DND-41 (cell line): ENCODE measurements at regions not wholly inside any gene's neighbourhood (a gene's known extent, or its start where the extent isn't known, plus 50 kb on each side); places are given as distances from the start of the nearest gene placed in this dataset.

ENCODE experiments used
- ATAC-seq: fragments of 200-7000 bp; cut with Tn5 transposase; 3 replicates; pipeline ENCODE4 v1.9.1; 2021; ENCODE audit warnings: low read depth; ENCODE audit not compliant: insufficient read depth
- DNase-seq: peaks from one replicate; pipeline ENCODE4 v3.0.0-alpha.2; 2020
- H2AFZ ChIP-seq: 2 replicates; pipeline ENCODE4 v1.6.0; 2012; ENCODE audit warnings: low read depth, low read length
- H3K27ac ChIP-seq: 2 replicates; pipeline ENCODE4 v1.5.1; 2012; ENCODE audit warnings: low read length, inconsistent platforms
- H3K27me3 ChIP-seq: fragments of 200-600 bp; sonication (generic); 2 replicates; pipeline ENCODE4 v1.6.0; 2012; ENCODE audit warnings: low read length, mild to moderate bottlenecking, inconsistent platforms; ENCODE audit not compliant: insufficient read depth, poor library complexity
- H3K36me3 ChIP-seq: 2 replicates; pipeline ENCODE4 v1.5.1; 2012; ENCODE audit warnings: low read length, inconsistent platforms; ENCODE audit not compliant: insufficient read depth
- H3K4me1 ChIP-seq: 2 replicates; pipeline ENCODE4 v1.5.1; 2012; ENCODE audit warnings: mild to moderate bottlenecking, low read length; ENCODE audit not compliant: insufficient read depth
- H3K4me2 ChIP-seq: 2 replicates; pipeline ENCODE4 v1.6.0; 2012; ENCODE audit warnings: mild to moderate bottlenecking, moderate library complexity, low read length, inconsistent platforms; ENCODE audit not compliant: insufficient read depth
- H3K4me3 ChIP-seq, 2 experiments: fragments of 200-600 bp in 1 of 2; shearing (Covaris generic) in 1 of 2; 2 replicates each; pipeline ENCODE4 v1.5.1; 2012 to 2016; ENCODE audit warnings: inconsistent platforms in 2 of 2, low read length in 2 of 2, mild to moderate bottlenecking in 2 of 2, low read depth in 1 of 2, moderate library complexity in 1 of 2
- H3K79me2 ChIP-seq: 2 replicates; pipeline ENCODE4 v1.6.0; 2012; ENCODE audit warnings: low read length, inconsistent platforms; ENCODE audit not compliant: insufficient read depth
- H3K9ac ChIP-seq: 2 replicates; pipeline ENCODE4 v1.6.0; 2012; ENCODE audit warnings: low read depth, mild to moderate bottlenecking, inconsistent platforms, low read length, moderate library complexity
- H3K9me3 ChIP-seq: 2 replicates; pipeline ENCODE4 v1.5.1; 2012; ENCODE audit warnings: low read length, moderate library complexity, mild to moderate bottlenecking, inconsistent platforms; ENCODE audit not compliant: insufficient read depth, severe bottlenecking
- H4K20me1 ChIP-seq: 2 replicates; pipeline ENCODE4 v1.6.0; 2012; ENCODE audit warnings: low read length; ENCODE audit not compliant: insufficient read depth
- EZH2 ChIP-seq: IDR thresholded peaks from 3 replicates; pipeline ENCODE4 v1.6.1; 2012; ENCODE audit warnings: borderline replicate concordance, low read depth, mild to moderate bottlenecking, moderate library complexity, low read length, inconsistent platforms; ENCODE audit not compliant: severe bottlenecking
- TF ChIP-seq, protein P1 (sequence below): IDR thresholded peaks from 2 replicates; pipeline ENCODE4 v1.5.1; 2012; ENCODE audit warnings: borderline replicate concordance, low read length, moderate library complexity, mild to moderate bottlenecking; ENCODE audit not compliant: poor library complexity, severe bottlenecking; ENCODE audit errors: extremely low read depth

DNA sequence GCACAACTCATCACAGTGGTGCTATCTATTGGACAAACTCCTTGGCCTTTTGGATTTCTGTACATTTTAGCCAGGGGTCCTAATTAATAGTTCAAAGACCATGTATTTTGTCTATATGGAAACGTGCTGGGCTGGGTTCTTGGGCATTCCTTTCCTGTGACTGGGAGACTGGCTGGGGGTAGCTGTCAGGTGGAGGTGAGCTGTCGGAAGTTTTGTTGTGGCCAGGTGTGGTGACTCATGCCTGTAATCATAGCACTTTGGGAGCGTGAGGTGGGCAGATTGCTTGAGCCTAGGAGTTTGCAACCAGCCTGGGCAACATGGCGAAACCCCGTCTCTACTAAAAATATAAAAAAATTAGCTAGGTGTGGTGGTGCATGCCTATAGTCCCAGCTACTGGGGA is 392.4 kb downstream of the RPS6KC1 start:
- no peak for TF ChIP-seq EZH2
- TF ChIP-seq, protein P1, sequence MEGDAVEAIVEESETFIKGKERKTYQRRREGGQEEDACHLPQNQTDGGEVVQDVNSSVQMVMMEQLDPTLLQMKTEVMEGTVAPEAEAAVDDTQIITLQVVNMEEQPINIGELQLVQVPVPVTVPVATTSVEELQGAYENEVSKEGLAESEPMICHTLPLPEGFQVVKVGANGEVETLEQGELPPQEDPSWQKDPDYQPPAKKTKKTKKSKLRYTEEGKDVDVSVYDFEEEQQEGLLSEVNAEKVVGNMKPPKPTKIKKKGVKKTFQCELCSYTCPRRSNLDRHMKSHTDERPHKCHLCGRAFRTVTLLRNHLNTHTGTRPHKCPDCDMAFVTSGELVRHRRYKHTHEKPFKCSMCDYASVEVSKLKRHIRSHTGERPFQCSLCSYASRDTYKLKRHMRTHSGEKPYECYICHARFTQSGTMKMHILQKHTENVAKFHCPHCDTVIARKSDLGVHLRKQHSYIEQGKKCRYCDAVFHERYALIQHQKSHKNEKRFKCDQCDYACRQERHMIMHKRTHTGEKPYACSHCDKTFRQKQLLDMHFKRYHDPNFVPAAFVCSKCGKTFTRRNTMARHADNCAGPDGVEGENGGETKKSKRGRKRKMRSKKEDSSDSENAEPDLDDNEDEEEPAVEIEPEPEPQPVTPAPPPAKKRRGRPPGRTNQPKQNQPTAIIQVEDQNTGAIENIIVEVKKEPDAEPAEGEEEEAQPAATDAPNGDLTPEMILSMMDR: no peak
- Histone ChIP-seq H3K79me2 (no peaks in the 10 kb centered on the region), H3K4me2 (no peak overlapping the region), H3K27me3 (no peaks in the 10 kb centered on the region), H3K27ac (no peak overlapping the region), H2AFZ (no peak overlapping the region), H4K20me1 (no peaks in the 10 kb centered on the region), H3K4me3 (no peak overlapping the region), H3K36me3 (no peaks in the 10 kb centered on the region), H3K9me3 (no peaks in the 10 kb centered on the region), H3K4me1 (no peaks in the 10 kb centered on the region), H3K9ac (no peak overlapping the region)
- ATAC-seq (no peak), DNase-seq (no peak)

DNA sequence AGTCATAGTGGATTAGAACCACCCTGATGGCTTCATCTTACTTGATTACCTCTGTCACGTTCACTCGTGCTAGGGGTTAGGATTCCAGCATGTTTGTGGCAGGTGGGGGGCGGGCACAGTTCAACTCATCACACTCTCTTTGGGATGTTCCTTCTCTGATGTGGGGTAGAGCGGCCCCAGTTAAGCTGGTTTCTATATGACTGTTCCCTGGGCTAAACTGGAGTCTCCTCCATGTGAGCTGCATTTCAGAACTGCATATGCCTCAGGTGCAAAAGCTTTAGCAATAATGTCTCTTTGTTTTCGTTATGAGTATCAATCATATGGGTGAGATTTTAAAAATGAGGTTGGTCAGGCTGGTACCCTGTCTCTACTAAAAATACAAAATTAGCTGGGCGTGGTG is 393.2 kb downstream of the RPS6KC1 start:
- Histone ChIP-seq H3K9ac (no peak overlapping the region), H3K27me3 (no peaks in the 10 kb centered on the region), H3K9me3 (no peaks in the 10 kb centered on the region), H3K4me3 (no peak overlapping the region), H4K20me1 (no peaks in the 10 kb centered on the region), H3K27ac (no peak overlapping the region), H3K4me2 (no peak overlapping the region), H3K4me1 (no peaks in the 10 kb centered on the region), H2AFZ (no peak overlapping the region), H3K79me2 (no peaks in the 10 kb centered on the region), H3K36me3 (no peaks in the 10 kb centered on the region)
- DNase-seq: no peak
- TF ChIP-seq, protein P1: no peak
- TF ChIP-seq EZH2: no peak
- ATAC-seq: no peak

DNA sequence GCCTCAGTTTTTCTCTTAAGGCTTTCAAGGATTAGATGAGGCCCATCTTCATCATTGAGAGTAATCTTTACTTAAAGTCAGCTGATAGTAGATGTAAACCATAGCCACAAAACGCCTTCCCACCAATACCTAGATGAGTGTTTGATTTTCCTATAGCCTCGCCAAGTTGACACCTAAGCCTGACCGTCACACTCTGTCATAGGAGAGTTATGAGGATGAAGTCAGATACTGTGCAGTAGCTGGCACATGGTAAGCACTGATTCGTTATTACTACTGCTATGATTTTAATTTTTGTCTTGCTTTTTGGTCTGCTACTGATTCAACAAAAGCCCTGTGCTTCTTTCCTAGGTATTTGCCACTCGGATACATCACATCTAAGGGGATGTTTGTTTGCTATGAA is 395.5 kb downstream of the RPS6KC1 start:
- Histone ChIP-seq H3K9me3 (no peaks in the 10 kb centered on the region), H3K27me3 (peaks cover 3% of the 10 kb centered on the region), H3K4me1 (no peaks in the 10 kb centered on the region), H3K79me2 (no peaks in the 10 kb centered on the region), H3K9ac (no peak overlapping the region), H4K20me1 (no peaks in the 10 kb centered on the region), H3K4me3 (no peak overlapping the region), H3K4me2 (no peak overlapping the region), H3K27ac (no peak overlapping the region), H3K36me3 (no peaks in the 10 kb centered on the region), H2AFZ (no peak overlapping the region)
- TF ChIP-seq EZH2: no peak
- TF ChIP-seq, protein P1: no peak
- DNase-seq (no peak), ATAC-seq (no peak)

DNA sequence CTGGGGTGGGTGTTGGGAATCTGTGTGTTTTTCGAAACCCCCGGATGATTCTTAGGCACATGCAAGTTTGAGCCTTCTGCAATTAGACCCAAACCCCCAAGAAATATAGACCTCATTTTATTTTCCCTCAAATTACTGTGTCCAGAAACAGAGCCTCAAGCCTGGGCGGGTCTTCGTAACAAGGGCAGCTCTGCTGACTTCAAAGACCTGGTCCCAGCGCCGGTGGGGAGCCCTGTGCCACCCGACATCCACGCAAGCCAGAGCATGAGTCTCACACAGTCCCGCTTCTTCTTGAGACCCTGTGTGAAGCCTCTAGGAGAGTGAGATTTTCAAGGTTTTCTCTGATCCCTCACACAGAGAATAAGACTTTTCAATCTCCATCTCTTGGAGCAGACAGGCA is 397.3 kb downstream of the RPS6KC1 start:
- no peak for DNase-seq
- Histone ChIP-seq H2AFZ (no peak overlapping the region), H3K27me3 (peaks cover 3% of the 10 kb centered on the region), H3K79me2 (no peaks in the 10 kb centered on the region), H3K4me3 (no peak overlapping the region), H3K27ac (no peak overlapping the region), H3K36me3 (no peaks in the 10 kb centered on the region), H3K9me3 (no peaks in the 10 kb centered on the region), H3K4me2 (no peak overlapping the region), H3K4me1 (no peaks in the 10 kb centered on the region), H4K20me1 (no peaks in the 10 kb centered on the region), H3K9ac (no peak overlapping the region)
- ATAC-seq: no peak
- TF ChIP-seq, protein P1: no peak
- TF ChIP-seq EZH2: no peak
